ENCODE measurements at regions not wholly inside any gene's neighbourhood (a gene's known extent, or its start where the extent isn't known, plus 50 kb on each side); places are given as distances from the start of the nearest gene placed in this dataset.

DNA sequence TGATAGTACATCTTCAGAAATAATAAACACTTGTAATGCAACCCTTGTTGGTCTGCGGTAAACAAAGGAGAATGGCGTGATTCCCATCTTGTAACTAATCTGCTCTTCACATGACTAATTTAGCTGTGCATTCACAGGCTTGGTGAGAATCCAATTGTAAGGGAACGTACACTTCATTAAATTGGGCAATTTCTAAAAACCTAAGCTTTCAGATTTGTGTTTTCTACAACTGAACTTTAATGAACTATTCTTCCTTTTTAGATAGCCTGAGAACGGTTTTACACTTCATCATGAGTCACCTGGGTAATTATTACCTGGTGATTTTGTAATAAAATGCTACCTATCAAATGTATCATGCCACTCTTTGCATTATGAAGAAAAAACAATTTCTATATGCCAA lies 306.9 kb downstream of the KLF5 start:
- Histone ChIP-seq H3K9ac (ENCODE audit: low read depth, low read length) (no peak overlapping the region), H3K27ac (ENCODE audit: insufficient read depth, low read length) (no peak overlapping the region), H3K9me1 (ENCODE audit: insufficient read depth, low read length) (no peaks in the 10 kb centered on the region), H3K4me1 (ENCODE audit: control insufficient read depth, insufficient read depth, low read length) (no peaks in the 10 kb centered on the region), H4K91ac (ENCODE audit: insufficient read depth, low read depth, low read length) (no peak overlapping the region), H3K27me3 (ENCODE audit: control insufficient read depth, insufficient read depth, low read length) (peaks cover 4% of the 10 kb centered on the region; the same call in 1 of the 2 replicates), H2BK5ac (ENCODE audit: low read depth, low read length, poor library complexity, severe bottlenecking) (no peak overlapping the region), H3K79me1 (ENCODE audit: low read depth in 1 of 2, low read length in 2 of 2) (no peaks in the 10 kb centered on the region), H2BK20ac (ENCODE audit: low read depth, low read length) (no peak overlapping the region), H3K18ac (ENCODE audit: low read depth, low read length) (no peak overlapping the region), H3K9me3 (ENCODE audit: control insufficient read depth, insufficient read depth, low read length) (no peaks in the 10 kb centered on the region), H3K4ac (ENCODE audit: low read depth, low read length) (no peak overlapping the region), H3K36me3 (ENCODE audit: control insufficient read depth, insufficient read depth, low read length) (no peaks in the 10 kb centered on the region), H3K4me3 (ENCODE audit: insufficient read depth, low read depth, low read length) (no peak overlapping the region), H3K4me2 (ENCODE audit: low read depth, low read length) (no peak overlapping the region), H2AK9ac (replicated peaks; ENCODE audit: low read depth, low read length, poor library complexity) (no peak overlapping the region), H2BK120ac (ENCODE audit: low read depth, low read length) (no peak overlapping the region), H4K20me1 (ENCODE audit: insufficient read depth, low read length) (no peaks in the 10 kb centered on the region), H4K5ac (ENCODE audit: low read depth, low read length) (no peak overlapping the region), H3K14ac (replicated peaks; ENCODE audit: low read depth, low read length) (no peak overlapping the region), H4K8ac (ENCODE audit: low read depth in 2 of 2, low read length in 2 of 2) (no peak overlapping the region), H3K56ac (ENCODE audit: extremely low read depth, insufficient read depth, low read length) (no peak overlapping the region), H2BK15ac (ENCODE audit: low read depth, low read length) (no peak overlapping the region), H3K23ac (ENCODE audit: low read depth, low read length) (no peak overlapping the region), H2AK5ac (ENCODE audit: low read depth, low read length) (no peak overlapping the region), H2AFZ (replicated peaks; ENCODE audit: low read length, poor library complexity) (no peak overlapping the region)
- BruUV-seq (replicated peaks) = no TSS peak
- in situ Hi-C loops (cut with MboI; ENCODE audit: low sequenced_read_pairs) (no loop called here), intact Hi-C loops (cut with micrococcal nuclease) (no loop called here), dilution Hi-C loops (cut with HindIII; ENCODE audit: low sequenced_read_pairs, unreplicated experiment) (no loop called here)
- CTCF ChIA-PET = no interaction called here
- no CpG with 5 or more reads among the region's 4 CpGs for WGBS, 2 experiments (ENCODE audit: extremely low coverage in 2 of 2, insufficient read length in 1 of 2)
- DNase-seq (no peak), ATAC-seq (ENCODE audit: low read depth) (no peak)
- TF ChIP-seq BHLHE40 (IDR thresholded peaks at IDR 0.05; ENCODE audit: low read depth, low read length) (no peak), CEBPB (IDR thresholded peaks at IDR 0.05; ENCODE audit: low read depth, low read length) (no peak), NFE2L2 (IDR thresholded peaks at IDR 0.05; ENCODE audit: low read depth, low read length) (no peak), RCOR1 (IDR thresholded peaks at IDR 0.05; ENCODE audit: insufficient replicate concordance, low read length) (no peak), CHD1 (IDR thresholded peaks at IDR 0.05; ENCODE audit: low read depth, low read length) (no peak), SMC3 (IDR thresholded peaks at IDR 0.05; ENCODE audit: low read depth, low read length) (no peak), POLR2A (IDR thresholded peaks at IDR 0.05; ENCODE audit: low read depth, low read length) (no peak), RFX5 (IDR thresholded peaks at IDR 0.05; ENCODE audit: low read depth, low read length) (no peak), RAD21 (IDR thresholded peaks at IDR 0.05; ENCODE audit: low read length) (no peak), FOS (IDR thresholded peaks at IDR 0.05; ENCODE audit: low read depth, low read length) (no peak), MAFK (IDR thresholded peaks at IDR 0.05; ENCODE audit: low read depth, low read length) (no peak), MAZ (IDR thresholded peaks at IDR 0.05; ENCODE audit: borderline replicate concordance, low read depth, low read length) (no peak)
- TF ChIP-seq, protein P1, sequence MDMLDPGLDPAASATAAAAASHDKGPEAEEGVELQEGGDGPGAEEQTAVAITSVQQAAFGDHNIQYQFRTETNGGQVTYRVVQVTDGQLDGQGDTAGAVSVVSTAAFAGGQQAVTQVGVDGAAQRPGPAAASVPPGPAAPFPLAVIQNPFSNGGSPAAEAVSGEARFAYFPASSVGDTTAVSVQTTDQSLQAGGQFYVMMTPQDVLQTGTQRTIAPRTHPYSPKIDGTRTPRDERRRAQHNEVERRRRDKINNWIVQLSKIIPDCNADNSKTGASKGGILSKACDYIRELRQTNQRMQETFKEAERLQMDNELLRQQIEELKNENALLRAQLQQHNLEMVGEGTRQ (IDR thresholded peaks at IDR 0.05; ENCODE audit: low read depth, low read length) = no peak
- TF ChIP-seq, protein P2, sequence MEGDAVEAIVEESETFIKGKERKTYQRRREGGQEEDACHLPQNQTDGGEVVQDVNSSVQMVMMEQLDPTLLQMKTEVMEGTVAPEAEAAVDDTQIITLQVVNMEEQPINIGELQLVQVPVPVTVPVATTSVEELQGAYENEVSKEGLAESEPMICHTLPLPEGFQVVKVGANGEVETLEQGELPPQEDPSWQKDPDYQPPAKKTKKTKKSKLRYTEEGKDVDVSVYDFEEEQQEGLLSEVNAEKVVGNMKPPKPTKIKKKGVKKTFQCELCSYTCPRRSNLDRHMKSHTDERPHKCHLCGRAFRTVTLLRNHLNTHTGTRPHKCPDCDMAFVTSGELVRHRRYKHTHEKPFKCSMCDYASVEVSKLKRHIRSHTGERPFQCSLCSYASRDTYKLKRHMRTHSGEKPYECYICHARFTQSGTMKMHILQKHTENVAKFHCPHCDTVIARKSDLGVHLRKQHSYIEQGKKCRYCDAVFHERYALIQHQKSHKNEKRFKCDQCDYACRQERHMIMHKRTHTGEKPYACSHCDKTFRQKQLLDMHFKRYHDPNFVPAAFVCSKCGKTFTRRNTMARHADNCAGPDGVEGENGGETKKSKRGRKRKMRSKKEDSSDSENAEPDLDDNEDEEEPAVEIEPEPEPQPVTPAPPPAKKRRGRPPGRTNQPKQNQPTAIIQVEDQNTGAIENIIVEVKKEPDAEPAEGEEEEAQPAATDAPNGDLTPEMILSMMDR (conservative IDR thresholded peaks at IDR 0.05; ENCODE audit: low read depth, low read length) = no peak
- POLR2A ChIA-PET (ENCODE audit: unreplicated experiment) = no interaction called here
